Ammon's horn (tissue), 1 donor: ENCODE measurements at regions not wholly inside any gene's neighbourhood (a gene's known extent, or its start where the extent isn't known, plus 50 kb on each side); places are given as distances from the start of the nearest gene placed in this dataset.

Experiments used
- DNase-seq: peaks from one replicate; pipeline ENCODE4 v3.0.0-alpha.2; 2016; ENCODE audit warnings: low spot score

DNA sequence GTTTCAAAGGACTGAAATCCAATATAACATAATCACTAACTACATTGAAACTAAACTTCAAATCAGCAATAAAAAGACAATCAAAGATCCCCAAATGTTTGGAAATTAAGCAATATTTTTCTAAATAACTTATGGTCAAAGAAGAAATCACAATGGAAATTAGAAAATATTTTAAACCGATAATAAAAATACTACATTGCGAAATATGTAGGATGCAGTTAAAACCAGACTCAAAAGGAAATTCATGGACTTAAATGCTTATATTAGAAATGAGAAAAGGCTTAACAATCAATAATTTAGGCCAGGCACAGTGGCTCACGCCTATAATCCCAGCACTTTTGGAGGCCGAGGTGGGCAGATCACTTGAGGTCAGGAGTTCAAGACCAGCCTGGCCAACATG lies 79.0 kb upstream of the HAAO start:
- DNase-seq = no peak

DNA sequence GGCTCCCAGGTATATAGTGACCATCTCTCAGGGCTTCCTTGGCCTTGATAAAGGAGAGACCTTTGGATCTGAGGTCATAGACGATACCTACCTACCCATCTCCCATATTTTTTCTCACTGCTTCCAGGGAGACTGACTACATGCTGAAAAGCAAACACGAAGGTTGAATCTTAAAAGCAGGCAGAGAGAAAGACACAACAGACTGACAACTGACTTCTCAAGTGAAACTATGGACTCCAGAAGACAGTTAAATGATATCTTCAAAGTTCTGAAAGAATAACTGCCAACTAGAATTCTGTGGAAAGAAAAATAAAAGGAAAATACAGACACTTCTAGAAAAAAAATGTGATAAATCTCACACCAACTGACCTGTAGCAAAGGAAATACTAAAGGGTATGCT lies 76.5 kb upstream of the HAAO start:
- no peak for DNase-seq

DNA sequence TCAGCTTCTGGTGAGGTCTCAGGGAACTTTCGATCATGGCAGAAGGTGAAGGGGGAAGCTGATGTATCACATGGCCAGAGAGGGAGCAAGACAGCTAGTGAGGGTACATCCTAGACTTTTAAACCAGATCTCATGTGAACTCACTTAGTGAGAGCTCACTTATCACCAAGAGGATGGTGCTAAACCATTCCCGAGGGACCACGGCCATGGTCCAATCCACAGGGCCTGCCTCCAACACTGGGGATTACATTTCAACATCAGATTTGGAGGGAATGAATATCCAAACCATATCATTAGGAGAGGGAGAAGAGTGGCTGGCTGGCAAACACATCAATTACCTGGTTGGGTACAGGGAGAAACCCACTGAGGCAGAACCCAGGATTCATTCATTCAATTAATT lies 75.7 kb upstream of the HAAO start:
- DNase-seq = no peak

DNA sequence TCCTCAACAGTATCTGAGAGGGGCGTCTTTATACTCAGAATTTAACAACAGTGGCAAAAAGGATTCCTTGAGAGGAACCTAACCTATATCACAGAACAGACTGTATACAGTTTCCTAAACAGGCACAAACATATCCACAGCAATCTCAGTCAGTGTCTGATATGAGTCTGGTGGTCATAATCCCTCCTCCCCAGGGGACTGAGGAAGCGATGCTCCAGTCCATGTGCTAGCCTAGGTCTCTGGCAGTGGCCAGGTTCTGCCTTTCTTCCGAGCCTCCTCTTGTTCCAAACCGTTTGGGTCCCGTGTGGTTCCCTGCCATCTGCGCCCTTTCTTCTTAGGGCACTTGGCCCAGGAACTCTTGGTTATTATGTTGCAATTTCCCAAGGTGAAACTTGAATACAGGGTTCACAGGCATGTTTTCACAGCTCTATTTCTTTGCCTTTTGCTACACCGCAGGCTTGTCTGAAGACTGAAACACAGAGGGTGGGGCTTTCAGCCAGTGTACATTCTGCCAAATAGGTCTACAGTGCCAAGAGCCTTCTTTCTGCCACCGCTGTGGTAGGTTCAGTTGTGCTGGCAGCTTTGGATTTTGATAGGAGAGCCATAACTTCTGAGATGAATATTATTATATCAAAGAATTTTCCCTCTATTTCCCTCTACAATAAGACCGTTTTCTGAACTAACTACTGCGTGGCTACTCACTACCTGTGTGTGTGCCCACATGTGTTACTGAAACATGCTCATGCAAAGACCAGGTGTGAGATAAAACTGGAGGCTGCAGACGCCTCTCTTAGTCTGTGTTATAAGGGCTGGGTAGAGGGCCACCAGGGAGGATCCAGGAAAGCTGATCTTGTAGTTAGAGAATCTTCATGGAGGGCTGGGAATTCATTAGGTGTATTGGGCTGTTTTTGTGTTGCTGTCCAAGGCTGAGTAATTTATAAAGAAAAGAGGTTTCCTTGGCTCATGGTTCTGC lies 75.0 kb upstream of the HAAO start:
- no peak for DNase-seq

DNA sequence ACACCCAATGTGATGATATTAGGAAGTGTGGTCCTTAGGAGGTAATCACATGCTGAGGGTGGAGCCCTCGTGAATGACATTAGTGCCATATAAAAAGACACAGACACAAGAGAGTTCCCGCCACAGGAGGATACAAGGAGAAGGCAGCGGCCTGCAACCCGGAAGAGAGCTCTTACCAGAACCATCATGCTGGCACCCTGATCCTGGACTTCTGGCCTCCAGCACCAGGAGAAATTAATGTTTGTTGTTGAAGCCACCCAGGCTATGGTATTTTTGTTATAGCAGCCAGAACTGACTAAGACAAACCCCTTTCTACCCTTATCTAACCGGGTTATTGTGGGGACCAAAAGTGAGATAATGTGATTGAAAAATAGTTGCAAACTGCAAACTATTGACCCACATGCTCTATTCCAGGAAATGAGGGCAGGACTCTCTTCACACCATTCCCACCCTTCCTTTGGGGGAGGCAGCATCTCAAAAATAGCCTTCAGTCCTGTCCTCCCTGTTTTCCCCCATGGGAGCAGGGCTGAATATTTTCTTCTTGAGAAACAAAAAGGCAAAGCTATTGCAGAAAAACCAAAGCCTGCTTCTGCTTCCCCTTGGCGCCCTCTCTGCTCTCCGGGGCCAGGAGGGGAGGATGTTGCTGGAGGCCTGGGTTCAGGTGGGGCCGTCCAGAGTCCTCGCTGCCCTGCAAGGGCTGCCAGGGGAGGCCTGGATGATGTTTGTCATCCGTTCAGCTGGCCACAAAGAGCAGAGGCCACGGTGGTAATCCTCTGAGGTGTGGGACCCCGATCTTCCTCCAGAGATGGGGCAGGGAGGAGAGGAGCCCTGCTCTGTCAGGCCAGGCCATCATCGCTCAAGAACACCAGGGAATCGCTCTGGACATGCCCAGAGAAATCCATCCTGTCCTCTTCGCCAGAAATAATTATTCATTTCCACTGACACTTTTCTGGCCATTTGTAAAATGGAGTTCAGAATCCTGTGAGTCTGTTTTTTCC lies 73.8 kb upstream of the HAAO start:
- DNase-seq = no peak

DNA sequence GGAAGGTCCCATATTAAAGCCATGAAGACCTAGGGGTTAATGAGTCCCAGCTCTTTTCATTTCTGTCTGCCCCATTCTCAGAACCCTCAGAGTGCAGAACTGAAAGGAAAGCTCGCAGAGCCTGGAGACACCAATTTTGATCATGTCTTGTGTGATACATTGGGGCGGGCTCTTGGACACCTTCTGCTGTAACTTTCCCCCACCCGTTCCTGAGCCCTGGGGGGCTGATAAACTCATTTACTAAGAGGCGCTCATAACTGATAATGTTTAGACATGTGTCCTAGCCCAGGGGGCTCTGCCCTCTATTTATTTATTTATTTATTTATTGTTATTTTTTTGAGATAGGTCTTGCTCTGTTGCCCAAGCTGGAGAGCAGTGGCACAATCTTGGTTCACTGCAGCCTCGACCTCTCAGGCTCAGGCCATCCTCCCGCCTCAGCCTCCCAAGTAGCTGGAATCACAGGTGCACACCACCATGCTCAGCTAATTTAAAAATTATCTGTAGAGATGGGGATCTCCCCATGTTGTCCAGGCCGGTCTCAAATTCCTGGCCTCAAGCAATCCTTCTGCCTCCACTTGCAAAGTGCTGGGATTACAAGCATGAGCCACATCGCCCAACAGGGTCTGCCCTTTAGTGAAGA lies 72.4 kb upstream of the HAAO start:
- no peak for DNase-seq

DNA sequence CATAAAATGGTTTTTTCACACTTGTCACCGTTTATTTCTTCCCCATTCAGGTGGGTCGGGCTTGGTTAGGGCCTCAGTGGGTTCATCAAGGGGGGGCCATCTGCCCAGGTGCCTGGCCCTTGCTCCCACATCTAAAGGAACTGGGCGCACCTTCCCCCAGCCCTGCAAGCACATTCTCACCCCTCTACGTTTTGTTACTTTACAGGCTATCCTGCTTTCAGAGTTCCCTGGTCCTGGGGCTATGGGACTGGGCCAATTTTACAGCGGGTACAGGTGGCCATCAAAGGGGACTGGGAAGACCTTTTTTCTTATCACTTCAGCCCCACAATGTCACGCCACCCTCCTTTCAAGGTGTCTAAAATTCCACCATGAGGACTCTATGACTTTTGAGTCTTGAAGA lies 71.8 kb upstream of the HAAO start:
- no peak for DNase-seq

DNA sequence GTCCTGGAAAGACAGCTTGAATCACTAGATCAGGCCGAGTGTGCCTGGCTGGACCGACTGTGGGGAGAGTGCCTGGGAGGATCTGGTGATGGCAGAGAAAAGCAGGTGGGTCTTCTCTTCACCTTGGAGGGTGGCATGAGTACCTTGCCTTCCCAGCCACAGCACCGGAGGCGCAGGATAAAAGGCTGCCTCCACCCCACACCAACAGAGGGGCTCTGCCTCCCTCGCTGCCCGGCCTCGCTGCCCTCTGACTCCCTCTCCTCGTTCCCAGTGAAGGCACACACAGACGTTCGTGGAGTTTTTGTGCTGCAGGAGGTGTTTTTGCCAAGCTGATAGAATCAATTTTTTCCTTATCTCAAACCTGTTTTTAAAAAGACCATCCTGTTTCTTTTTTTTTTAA lies 71.4 kb upstream of the HAAO start:
- no peak for DNase-seq

DNA sequence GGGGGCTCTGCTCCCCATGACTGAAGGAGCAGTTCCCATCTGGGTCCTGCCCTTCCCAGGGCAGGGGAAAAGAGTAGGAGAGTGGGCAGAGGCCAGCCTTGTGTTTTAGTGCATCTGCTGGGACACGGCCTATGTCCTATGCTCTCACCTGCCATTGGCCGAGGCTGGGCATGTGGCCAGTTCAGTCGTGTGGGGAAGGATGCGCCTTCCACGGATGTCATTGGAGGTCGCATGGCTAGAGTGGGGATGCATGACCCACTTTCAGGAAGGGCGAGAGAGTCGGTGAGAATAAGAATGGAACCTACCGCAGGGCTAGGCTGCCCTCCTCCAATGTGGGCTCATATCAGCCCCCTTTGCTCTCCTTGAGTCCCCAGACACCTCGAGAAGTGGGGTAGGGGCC lies 70.9 kb upstream of the HAAO start:
- no peak for DNase-seq

DNA sequence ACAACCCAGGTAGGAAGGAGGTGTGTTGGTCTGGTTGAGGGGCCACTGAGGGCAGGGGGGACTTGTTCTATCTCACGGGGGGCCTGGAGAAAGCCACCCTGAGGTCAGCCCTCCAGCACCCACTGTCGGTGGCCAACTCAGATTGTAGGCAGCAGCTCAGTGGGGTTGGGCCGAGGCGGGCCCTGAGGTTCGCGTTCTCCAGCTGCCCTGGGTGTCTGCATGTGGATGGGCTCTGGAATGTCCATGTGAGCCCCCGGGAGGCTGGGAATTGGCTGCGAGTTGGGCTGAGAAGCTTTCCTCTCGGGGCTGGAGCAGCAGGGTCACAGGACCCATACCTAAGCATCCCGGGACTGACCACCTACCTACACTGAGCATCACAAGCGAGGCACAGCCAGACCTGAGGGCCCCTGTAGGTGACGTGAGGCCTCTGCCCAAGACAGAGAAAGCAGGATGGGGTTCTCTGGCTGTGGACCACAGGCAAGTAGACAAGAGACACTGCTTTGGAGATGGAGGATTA lies 70.3 kb upstream of the HAAO start:
- DNase-seq = no peak

DNA sequence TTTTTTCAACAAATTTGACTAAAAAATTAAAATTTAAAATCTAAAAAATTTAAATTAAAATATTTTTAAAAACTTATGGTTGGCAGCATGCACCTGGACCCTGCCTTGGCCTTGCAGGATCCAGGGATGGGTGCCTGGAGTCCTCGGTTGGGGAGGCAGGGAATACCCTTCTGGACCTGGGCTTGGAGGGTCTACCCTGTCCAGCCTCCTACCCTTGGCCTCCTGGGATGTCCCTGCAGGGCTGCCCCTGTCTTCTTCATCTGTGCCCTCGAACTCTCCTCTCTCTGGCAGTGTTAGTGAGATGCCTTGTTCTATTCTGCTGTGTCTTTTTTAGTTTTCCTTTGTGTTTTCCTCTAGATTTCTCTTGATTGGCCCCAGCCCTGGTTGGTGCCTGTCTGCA lies 68.9 kb upstream of the HAAO start:
- no peak for DNase-seq

DNA sequence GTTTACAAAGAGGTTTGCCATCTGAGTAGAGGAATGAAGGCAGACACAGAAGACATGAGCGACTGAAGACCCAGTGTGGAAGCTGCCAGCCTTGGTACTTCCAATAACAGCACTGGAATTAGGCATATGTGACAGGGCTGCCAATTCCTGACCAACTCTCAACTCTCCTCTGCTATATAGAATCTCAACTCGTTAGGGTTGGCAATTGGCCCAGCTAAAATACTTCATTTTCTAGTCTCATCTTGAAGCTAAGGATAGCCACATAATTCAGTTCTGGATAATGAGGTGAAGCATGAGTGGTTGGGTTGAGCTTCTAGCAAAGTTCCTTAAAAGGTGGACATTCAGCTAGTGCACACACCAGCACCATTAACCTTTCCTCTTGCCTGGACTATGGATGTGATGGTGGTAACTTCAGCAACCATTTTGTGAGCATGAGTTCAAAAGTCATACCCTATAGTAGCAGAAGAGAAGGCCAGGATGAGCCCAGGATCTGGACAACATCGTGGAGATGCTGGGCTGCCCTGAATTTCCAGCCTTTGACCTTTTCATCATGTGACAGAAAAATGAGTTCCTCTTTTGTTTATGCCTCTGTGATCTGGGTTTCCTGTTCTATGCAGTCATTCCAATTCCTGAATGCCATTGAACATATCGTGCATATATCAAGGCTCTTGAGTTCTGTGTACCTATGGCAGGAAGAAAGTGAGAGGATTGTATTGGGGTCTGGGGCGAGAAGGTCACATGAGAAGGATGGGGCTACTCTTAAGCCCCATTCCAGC lies 68.1 kb upstream of the HAAO start:
- DNase-seq = no peak

DNA sequence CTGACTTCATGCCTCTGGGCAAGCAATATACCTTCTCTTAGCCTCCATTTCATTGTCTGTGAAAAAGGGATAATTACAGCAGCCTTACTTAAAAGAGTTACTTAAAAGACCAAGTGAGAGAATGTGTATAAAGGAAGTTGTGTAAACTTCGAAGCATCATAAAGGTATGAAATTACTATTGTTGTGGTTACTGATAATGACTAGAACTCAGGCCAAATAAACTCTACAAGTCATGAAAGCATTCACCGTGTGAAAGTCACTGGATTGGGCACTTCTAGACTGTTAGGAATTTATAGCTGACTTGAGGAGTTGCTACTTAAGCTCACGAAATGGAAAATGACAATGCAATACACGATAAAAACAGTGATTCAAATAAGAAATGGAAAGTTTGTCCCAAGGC lies 67.4 kb upstream of the HAAO start:
- DNase-seq = no peak

DNA sequence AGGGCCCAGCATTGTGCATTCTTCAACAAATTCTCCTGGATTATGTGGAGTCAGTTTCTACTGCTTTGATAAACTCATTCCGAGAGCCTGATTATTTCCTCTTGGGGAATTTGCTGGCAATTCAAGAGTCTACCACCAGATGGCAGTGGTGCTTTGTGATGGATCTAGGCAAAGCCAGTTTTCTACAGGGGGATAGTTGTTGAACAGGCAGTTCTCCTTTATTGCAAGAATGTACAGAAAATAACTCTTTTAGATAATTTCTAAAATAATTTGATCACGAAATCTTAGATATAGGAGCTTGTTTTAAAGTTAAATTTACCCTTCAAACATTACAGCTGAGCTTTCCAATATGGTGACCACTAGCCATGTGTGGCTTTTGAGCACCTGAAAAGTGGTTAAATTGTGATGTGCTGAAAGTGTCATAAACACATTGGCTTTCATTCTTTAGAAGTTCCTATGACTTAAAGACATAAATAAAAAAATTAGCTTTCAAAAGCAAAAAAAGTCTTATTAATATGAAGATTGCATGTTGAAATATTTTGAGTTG lies 66.7 kb upstream of the HAAO start:
- no peak for DNase-seq

DNA sequence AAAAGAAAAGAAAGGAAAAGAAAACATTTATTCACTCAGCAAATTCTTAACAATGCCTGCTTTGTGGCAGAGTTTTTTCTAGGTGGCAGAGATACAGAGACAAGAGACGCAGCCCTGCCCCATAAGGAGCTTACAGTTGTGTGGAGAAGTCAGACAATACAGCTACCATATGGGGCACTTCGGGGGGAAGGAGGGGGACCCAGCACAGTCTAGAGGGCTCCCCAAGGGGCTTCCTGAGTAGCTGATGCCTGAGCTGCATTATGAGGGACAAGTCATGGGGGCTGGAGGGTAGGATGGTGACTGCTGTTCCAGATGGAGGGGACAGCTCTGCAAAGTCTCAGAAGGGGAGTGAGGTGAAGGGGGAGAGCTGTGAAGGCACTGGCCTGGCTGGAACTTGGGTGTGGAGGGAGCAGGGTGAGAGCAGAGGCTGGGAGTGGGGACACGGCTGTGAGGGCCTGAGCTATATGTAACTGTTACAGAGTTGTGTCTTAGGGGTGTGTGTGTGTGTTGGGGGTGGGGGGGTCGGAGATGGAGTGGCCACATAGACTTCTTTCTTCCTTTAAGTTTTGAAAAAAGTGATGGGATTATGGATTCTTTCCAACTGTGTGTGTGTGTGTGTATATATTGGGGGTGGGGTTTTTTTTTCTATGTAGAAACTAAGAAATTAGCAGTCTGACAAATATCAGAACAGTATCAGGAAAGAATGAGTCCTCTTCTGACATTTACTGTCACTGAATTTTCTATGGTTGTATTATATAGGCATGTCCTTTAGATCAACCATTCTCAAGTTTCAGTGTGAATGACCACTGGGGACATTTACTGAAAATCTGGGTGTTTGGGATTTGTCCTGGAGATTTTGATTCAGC lies 66.0 kb upstream of the HAAO start:
- no peak for DNase-seq

DNA sequence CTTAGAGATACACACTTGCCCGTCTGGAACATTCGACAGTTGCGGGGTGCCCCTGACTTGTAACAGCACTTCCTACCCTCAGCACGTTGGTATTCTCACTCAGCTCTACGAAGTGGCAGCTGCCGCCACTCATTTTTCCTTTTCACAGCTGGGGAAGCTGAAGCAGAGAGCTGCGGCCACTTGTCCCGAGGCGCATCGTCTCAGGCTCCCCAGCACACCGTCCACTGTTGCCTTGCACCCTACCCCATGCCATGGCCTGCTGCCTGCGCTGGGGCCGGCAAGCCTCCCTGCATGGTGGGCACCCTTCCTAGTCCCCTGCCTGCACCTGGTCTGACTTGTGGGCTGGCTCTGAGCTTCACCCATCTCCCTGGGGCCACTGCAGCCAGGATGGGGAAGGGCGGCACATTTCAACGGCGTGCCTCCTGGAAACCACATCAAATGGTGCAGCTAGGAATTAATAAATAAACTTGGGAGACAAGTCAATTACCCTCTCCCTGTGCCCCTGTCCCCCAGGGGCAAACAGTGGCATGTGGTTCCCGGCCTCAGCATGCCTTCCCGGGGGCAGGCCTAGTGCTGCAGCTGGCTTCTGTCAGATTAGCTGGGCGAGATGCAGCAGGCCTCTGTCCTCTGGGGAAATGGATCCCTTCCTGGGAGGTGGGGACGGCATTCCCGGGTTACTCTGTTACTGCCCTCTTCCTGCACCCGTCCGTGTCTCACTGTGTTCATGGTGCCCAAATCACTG lies 64.7 kb upstream of the HAAO start:
- no peak for DNase-seq

DNA sequence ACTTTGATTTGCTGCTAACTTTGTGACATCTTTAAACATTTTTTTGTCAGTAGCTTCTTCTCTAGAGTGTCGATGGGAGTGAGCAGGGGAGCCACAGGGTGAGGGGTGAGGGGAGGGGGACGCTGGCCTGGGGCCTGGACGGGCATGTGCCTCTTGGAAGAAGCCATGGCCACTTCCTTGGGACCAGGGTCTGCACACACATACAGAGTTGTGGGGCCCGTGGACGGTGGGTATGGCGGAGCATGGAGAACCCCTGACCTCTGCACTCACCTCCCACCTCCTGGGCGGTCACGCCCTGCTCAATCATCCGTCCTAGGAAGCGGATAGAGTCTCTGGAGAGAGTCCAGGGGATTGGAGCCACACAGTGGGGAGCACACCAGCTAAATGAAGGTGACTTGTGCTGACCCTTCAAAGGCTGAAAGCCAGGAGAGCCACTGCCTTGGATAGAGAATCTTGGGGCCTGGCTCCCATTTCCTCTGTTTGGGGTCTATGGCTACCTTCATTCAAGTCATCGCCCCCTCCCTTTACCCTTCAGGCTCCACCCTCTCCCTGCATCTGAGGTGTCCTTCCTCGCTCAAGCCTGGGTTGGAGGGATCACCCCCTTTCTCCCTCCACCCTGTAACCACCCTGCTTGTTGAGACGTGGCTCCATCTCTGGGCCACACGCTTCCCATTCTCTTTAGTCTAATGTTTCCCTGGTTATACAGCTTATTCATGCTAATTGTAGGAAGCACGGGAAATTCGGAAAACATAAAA lies 63.9 kb upstream of the HAAO start:
- no peak for DNase-seq

DNA sequence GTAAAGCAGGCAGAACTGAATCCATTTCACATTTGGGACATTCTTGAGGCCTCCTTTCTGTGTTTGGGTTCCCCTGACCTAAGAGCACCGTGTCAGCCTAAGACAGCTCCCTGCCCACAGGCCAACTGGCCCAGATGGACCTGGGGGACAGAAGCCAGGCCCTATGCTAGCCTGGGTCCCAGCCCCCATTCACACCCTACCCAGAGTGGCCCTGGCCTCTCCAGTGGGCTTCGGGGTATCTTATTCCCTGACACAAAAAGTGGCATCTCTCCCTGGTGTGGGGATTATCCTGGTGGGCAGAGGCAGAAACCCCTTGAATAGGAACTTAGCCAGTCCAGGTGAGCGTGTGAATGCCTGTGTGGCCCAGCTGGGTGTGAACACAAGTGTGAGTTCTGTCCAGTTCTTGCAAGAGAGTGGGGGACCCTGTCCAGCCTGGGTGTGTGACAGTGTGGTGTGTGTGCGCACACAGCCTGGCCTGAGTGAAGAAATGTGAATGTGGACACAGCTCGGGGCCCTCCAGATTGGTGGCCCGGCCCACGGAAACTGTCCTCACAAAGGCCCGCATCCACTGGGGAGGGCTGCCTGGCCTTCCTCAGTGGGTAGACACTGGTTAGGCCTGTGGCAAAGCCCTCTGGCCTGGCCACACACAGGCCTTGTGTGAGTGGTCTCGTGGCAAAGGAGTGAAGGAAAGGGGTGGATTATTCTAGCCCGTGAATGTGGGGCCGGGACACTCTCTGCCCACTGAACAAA lies 63.0 kb upstream of the HAAO start:
- no peak for DNase-seq
